Gastrocnemius medialis (tissue), 4 donors: ENCODE measurements at regions not wholly inside any gene's neighbourhood (a gene's known extent, or its start where the extent isn't known, plus 50 kb on each side); places are given as distances from the start of the nearest gene placed in this dataset.
"Not testable (repeated sequence)": the region's sequence is repeated elsewhere in the genome, so short reads cannot be mapped to it uniquely, and the experiment has no call there.

Experiments used
- CTCF ChIP-seq, 5 experiments: fragments of 450-650 bp in 3 of 5; fragments of 200-600 bp in 2 of 5; sonication (generic) in 2 of 5; IDR thresholded peaks in 4 of 5; conservative IDR thresholded peaks in 1 of 5; 1 replicate in 4 of 5; 2 replicates in 1 of 5; pipeline ENCODE4 v1.5.1; 2016 to 2019; ENCODE audit warnings: antibody characterized with exemption in 5 of 5, mild to moderate bottlenecking in 3 of 5, moderate library complexity in 3 of 5
- POLR2A ChIP-seq, 2 donors: fragments of 450-650 bp; IDR thresholded peaks; one replicate each; pipeline ENCODE4 v1.6.1; 2017; ENCODE audit warnings: antibody characterized with exemption in 2 of 2, mild to moderate bottlenecking in 2 of 2, moderate library complexity in 2 of 2

- TF ChIP-seq CTCF (IDR thresholded peaks at IDR 0.05 in 4 of 5, conservative IDR thresholded peaks at IDR 0.05 in 1 of 5); POLR2A (IDR thresholded peaks at IDR 0.05): not testable (repeated sequence)
Observed at GRCh38 chr5:34185005-34185404, 142.0 kb upstream of the C1QTNF3 start.
